ENCODE measurements at regions not wholly inside any gene's neighbourhood (a gene's known extent, or its start where the extent isn't known, plus 50 kb on each side); places are given as distances from the start of the nearest gene placed in this dataset.

DNA sequence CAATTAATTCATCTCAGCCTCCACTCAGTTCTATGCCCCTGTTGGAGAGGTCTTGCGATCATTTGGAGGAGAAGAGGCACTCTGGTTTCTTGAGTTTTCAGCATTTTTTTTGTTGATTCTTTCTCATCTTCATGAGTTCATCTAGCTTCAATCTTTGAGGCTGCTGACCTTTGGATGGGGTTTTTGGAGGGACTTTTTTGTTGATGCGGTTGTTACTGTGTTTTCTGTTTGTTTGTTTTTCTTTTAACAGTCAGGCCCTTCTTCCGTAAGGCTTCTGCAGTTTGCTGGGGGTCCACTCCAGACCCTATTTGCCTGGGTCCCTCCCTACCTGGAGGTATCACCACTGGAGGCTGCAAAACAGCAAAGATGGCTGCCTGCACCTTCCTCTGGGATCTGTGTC is 149.9 kb upstream of the RBBP8 start:
- Histone ChIP-seq H3K79me2 (ENCODE audit: insufficient read depth, low read length) (no peaks in the 10 kb centered on the region), H4K20me1 (ENCODE audit: insufficient read depth, low read length) (no peaks in the 10 kb centered on the region), H3K4me2 (replicated peaks; ENCODE audit: extremely low read depth, low read length, poor library complexity, severe bottlenecking) (no peak overlapping the region), H3K27me3 (ENCODE audit: control insufficient read depth in 2 of 2, insufficient read depth in 2 of 2, low read length in 2 of 2) (no peaks in the 10 kb centered on the region), H3K9me3 (replicated peaks in 1 of 2; ENCODE audit: control insufficient read depth in 1 of 2, insufficient read depth in 1 of 2, low read length in 2 of 2) (no peaks in the 10 kb centered on the region), H2AFZ (ENCODE audit: insufficient read depth, low read depth, low read length, poor library complexity, severe bottlenecking) (no peak overlapping the region), H3K36me3 (replicated peaks in 1 of 2; ENCODE audit: control insufficient read depth in 1 of 2, insufficient read depth in 2 of 2, low read length in 2 of 2) (no peaks in the 10 kb centered on the region), H3K27ac (ENCODE audit: low read depth in 1 of 2, low read length in 2 of 2) (no peak overlapping the region), H3K4me3 (replicated peaks in 1 of 3; ENCODE audit: low read depth in 2 of 3, low read length in 3 of 3) (no peak overlapping the region), H3K4me1 (ENCODE audit: control insufficient read depth in 1 of 2, insufficient read depth in 2 of 2, low read length in 2 of 2) (no peaks in the 10 kb centered on the region), H3K9ac (ENCODE audit: insufficient read depth, low read length, poor library complexity, severe bottlenecking) (no peak overlapping the region)
- no peaks in the 10 kb centered on the region for H3K36me3 Mint-ChIP-seq
- H3K4me3 Mint-ChIP-seq: no peak overlapping the region
- intact Hi-C loops (cut with micrococcal nuclease): no loop called here
- no peak overlapping the region for H3K27ac Mint-ChIP-seq
- peaks cover 0 to 2% (median 0%) of the 10 kb centered on the region in 7 donors for H3K9me3 Mint-ChIP-seq
- TF ChIP-seq, protein P1, sequence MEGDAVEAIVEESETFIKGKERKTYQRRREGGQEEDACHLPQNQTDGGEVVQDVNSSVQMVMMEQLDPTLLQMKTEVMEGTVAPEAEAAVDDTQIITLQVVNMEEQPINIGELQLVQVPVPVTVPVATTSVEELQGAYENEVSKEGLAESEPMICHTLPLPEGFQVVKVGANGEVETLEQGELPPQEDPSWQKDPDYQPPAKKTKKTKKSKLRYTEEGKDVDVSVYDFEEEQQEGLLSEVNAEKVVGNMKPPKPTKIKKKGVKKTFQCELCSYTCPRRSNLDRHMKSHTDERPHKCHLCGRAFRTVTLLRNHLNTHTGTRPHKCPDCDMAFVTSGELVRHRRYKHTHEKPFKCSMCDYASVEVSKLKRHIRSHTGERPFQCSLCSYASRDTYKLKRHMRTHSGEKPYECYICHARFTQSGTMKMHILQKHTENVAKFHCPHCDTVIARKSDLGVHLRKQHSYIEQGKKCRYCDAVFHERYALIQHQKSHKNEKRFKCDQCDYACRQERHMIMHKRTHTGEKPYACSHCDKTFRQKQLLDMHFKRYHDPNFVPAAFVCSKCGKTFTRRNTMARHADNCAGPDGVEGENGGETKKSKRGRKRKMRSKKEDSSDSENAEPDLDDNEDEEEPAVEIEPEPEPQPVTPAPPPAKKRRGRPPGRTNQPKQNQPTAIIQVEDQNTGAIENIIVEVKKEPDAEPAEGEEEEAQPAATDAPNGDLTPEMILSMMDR (IDR thresholded peaks at IDR 0.05): no peak
- 100% methylated on average over 1 of the region's 3 CpGs for WGBS (ENCODE audit: insufficient coverage)
- no peaks in the 10 kb centered on the region for H3K4me1 Mint-ChIP-seq
- DNase-seq: no peak
- H3K27me3 Mint-ChIP-seq (ENCODE audit: low read depth in 3 of 3): peaks cover 0 to 5% (median 2%) of the 10 kb centered on the region in 3 donors

DNA sequence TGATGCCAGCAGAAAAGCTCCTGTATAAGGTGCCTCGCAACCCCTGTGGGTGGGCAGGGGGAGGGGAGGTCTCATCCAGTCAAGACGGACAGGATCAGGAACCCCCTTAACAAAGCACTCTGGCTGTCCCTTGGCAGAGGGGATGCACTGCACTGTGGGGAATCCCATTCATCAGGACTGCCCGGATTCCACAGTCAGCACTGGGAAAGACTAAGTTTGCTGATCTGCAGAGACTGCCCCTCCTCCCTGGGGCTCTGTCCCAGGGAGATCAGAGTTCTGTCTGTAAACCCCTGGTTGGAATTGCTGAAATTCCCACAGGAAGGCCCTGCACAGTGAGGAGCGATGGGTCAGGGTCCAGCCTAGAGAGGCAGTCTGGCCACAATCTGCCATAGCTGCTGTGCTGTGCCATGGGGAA is 149.5 kb upstream of the RBBP8 start:
- TF ChIP-seq, protein P1 (IDR thresholded peaks at IDR 0.05): no peak
- H3K27ac ChIP-seq (ENCODE audit: low read depth in 1 of 2, low read length in 2 of 2): no peak overlapping the region
- no peak overlapping the region for H3K9ac ChIP-seq (ENCODE audit: insufficient read depth, low read length, poor library complexity, severe bottlenecking)
- Mint-ChIP-seq H3K27me3 (ENCODE audit: low read depth in 3 of 3) (peaks cover 0 to 5% (median 2%) of the 10 kb centered on the region in 3 donors), H3K4me3 (no peak overlapping the region), H3K36me3 (no peaks in the 10 kb centered on the region), H3K27ac (no peak overlapping the region), H3K4me1 (no peaks in the 10 kb centered on the region), H3K9me3 (peaks cover 0 to 2% (median 0%) of the 10 kb centered on the region in 7 donors)
- WGBS (ENCODE audit: insufficient coverage): 81% methylated on average over 2 of the region's 4 CpGs
- no peak overlapping the region for H3K4me2 ChIP-seq (replicated peaks; ENCODE audit: extremely low read depth, low read length, poor library complexity, severe bottlenecking)
- no peaks in the 10 kb centered on the region for H4K20me1 ChIP-seq (ENCODE audit: insufficient read depth, low read length)
- no peaks in the 10 kb centered on the region for H3K4me1 ChIP-seq (ENCODE audit: control insufficient read depth in 1 of 2, insufficient read depth in 2 of 2, low read length in 2 of 2)
- no peaks in the 10 kb centered on the region for H3K36me3 ChIP-seq (replicated peaks in 1 of 2; ENCODE audit: control insufficient read depth in 1 of 2, insufficient read depth in 2 of 2, low read length in 2 of 2)
- H3K27me3 ChIP-seq (ENCODE audit: control insufficient read depth in 2 of 2, insufficient read depth in 2 of 2, low read length in 2 of 2): no peaks in the 10 kb centered on the region
- DNase-seq: no peak
- H3K4me3 ChIP-seq (replicated peaks in 1 of 3; ENCODE audit: low read depth in 2 of 3, low read length in 3 of 3): no peak overlapping the region
- no peak overlapping the region for H2AFZ ChIP-seq (ENCODE audit: insufficient read depth, low read depth, low read length, poor library complexity, severe bottlenecking)
- intact Hi-C loops (cut with micrococcal nuclease): no loop called here
- no peaks in the 10 kb centered on the region for H3K9me3 ChIP-seq (replicated peaks in 1 of 2; ENCODE audit: control insufficient read depth in 1 of 2, insufficient read depth in 1 of 2, low read length in 2 of 2)
- no peaks in the 10 kb centered on the region for H3K79me2 ChIP-seq (ENCODE audit: insufficient read depth, low read length)

Measured in CD14-positive monocyte (primary cell).